ENCODE measurements at regions not wholly inside any gene's neighbourhood (a gene's known extent, or its start where the extent isn't known, plus 50 kb on each side); places are given as distances from the start of the nearest gene placed in this dataset.

DNA sequence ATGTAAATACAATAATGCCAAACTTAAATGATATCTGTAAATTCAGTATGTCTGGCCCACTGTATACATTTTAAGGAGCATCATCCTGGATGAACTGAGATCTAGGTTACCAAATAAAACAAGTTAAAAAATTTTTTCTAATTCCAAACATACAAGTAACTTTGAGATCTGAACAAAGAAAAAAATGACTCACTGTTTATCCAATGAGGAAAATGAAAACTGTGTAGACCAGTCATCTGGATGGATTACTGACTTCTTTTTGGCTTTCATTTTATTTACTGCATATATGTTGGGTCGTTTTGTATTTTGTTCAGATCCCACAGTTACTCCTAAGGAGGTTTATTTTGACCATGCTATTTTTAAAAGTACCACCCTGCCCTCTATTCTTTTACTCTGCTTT is 189.8 kb downstream of the RBM43 start:
- DNase-seq: no peak

DNA sequence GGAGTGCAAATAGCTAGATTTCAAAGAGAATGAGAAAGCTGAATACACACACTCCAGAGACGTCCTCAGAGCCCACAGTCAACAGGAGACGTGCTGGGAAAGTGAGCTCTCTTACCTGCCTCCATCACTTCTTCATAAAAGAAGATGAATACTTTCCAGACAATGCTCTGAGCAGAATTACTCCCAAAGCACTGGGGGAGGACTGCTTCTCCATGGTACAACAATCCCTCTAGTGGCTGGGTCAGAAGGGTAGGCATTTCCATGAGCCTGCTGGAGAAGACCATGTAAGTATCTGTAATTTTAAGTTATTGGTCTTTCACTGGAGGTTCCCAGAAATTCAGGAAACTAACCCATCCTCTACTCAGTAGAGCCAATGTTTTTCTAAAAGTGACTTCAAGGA is 190.3 kb downstream of the RBM43 start:
- no peak for DNase-seq

DNA sequence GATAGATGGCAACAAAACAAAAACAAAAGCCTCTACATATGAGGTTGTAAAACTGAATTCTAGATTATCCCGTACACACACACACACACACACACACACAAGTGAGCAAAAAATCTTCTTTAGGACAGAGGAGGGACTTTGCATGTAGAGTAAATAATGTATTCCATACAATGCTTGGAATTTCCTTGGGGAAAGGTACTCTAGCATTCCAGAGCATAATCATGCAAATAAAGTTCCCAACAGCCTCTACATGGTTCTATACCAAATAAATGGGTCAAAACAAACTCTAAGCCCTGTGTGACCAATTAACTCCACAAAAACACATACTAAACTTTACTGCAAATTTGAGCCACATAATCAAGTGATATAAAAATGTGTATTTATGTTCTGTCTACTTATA is 191.4 kb downstream of the RBM43 start:
- no peak for DNase-seq

DNA sequence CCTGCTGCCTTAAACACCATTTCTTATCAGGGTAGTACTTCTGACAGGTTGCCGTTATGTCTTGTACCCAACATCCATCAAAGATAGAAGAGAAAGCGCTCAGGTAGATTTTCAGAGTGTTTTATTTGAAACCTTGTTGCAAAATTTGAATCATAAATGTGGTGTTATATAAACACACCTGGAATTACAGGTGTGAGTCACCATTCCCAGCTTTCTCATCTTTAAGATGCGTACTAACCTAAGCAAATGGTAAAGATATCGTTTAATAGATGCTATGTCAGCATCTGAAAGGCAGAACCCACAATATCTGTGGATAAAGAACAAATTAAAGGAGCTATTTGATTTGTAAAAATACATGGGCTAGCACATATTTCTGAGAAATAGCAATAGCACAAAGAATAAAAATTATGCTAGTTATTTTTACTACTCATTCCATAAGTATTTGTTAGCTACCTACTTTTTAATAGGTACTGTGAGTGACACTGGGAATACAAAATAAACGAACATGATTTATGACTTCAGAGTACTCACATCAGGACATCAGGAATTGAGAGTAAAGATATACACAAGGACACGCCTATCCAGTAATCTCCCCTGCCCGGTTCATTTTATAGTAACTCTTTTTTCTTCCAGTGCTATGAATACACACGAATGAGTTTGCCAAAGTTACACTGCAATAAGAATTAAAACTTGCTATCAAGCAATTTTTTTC is 193.8 kb downstream of the RBM43 start:
- no peak for DNase-seq

DNA sequence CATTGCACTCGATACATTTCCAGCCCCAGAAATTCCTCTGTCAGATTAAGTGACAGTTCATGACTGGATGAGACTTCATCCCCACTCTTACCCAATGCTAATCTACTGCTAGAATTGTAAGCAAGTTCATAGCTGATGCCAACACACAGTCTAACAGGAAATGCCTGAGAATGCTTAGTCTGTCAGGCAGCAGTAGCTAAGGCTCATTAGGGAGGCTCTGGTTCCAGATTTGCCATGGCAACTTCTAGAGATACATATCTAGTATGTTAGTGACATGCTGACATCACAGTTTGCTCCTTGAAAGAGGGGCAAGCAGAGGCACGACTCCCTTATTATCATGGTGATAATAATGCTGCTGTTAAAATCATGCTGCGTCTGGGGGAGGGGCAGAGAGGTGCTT is 198.4 kb downstream of the RBM43 start:
- no peak for DNase-seq

DNA sequence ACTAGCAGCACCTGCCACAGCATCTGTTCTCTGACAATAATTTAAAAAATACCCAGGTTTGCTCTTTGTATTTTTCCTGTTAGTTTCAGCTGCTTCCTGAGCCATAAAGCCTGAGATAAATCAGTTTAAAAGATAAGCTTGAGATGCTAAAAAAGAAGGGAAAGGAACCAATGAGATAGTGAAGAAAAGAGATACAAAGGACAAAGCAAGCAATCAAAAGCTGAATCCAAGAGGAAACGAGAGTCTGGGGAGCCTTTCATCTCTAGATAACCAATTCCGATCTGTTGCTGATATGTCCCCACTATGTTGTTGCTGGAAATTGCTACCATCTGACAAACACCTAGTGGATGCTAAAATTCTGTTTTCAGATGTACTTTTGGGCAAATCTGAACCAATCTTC is 201.4 kb downstream of the RBM43 start:
- DNase-seq: no peak

DNA sequence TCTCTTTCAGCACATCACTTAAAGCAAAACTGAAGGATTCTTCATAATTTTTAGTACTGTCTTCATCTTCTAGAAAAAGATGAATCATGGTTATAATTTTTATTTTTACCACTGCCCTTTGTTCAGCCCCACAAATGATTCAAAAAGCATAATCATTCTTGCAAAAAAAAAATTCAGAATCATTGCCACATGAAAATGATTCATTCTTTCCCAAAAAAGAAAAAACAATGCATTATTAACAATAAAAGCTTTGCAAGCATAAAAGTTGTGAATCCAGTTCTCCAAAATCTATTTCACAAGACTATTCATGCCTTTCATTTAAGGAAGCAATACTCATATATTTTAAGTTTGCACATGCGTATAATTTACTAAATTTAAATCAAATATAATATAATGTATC is 204.8 kb downstream of the RBM43 start:
- no peak for DNase-seq

DNA sequence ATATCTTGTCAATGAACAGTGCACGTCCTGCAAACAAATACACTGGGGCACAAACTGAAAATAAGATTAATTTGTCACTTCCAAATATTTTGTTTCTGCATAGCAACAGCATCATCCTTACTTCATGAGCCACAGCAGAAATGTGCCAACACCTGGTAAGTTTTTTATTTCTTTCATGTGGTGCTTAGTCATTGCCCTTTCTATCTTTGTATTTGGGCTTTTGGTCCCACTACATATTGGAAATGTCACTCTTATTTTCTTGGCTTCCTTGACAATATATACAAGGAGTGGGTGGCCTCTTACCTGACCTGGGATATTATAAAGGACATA is 208.0 kb downstream of the RBM43 start:
- no peak for DNase-seq

DNA sequence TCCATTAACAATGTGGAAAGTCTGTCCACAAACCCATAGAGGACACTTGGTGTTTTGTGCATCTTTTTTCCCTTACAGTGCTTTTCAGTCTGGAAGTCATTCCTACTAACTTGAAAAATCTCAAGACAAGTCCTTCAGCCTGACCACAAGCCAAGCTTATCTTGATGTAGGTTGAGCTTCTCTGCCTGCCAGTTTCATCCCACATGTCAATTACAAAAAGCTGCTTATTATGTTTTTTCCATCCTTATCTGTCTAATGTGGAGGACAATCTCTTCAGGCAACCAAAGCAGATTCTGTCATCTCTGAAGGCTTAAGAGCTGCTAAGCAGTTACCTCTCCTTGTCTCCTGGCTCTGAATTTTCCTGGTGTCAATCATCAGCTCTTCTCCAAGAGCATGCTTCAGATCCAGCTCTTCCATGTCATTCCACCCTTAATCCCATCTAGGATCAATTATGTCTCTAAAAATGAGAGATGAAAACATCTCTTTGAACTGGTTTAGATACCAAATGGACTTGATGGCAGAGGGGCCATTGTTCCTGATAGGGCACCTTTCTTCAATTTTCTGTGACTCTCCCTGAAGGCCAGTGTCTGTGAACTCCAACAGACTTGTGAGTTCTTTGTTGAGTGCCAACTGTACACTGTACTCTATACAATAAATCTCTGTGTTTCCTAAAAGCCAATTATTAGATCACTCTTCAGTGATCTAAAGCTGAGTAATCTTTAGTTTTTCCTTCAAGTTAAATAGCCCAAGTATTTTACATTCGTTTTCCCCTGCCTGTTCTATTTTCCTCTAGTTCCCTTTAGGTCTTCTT is 208.6 kb downstream of the RBM43 start:
- DNase-seq: no peak

DNA sequence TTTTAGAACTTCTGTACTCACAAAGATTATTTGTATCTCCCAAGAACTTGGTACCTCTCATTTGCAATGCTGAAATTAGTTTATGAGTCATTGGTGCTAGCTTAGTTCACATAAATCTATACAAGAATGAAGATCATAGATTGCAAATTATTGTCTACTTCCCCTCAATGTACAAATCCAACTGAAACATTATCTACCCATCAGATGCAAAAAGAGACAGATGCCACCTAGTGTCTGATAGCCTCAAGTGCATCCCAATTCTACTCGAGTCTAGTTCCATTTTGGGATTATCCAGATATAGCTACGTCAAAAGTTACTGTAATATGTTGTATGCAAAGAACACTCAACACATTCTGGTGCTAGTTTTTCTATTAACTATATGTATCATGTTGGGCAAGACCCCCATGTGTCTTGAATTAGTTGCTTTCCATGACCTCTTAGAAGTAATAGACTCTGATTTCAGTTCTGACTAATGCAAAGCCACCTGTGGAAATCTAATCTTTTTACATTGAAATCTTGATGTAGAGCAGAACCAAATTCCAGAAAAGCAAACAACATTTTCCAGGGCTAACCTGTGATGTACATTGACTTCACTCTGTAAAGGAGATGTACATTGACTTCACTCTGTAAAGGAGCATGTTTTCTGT is 210.0 kb downstream of the RBM43 start:
- no peak for DNase-seq

DNA sequence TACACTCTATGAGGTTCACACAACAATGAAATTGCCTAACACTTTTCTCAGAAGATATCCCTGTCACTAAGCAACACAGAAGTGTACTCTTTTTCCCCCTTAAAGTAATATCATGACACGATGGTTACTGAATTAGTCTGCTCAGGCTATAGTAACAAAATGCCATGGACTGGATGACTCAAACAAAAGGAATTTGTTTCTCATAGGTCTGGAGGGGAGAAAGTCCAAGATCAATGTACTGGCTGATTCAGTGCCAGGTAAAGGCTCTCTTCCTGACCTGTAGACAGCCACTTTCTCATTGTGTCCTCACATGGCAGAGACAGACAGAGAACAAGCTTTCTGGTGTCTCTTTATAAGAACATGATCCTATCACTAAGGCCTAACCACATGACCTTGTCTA is 211.9 kb downstream of the RBM43 start:
- DNase-seq: no peak

DNA sequence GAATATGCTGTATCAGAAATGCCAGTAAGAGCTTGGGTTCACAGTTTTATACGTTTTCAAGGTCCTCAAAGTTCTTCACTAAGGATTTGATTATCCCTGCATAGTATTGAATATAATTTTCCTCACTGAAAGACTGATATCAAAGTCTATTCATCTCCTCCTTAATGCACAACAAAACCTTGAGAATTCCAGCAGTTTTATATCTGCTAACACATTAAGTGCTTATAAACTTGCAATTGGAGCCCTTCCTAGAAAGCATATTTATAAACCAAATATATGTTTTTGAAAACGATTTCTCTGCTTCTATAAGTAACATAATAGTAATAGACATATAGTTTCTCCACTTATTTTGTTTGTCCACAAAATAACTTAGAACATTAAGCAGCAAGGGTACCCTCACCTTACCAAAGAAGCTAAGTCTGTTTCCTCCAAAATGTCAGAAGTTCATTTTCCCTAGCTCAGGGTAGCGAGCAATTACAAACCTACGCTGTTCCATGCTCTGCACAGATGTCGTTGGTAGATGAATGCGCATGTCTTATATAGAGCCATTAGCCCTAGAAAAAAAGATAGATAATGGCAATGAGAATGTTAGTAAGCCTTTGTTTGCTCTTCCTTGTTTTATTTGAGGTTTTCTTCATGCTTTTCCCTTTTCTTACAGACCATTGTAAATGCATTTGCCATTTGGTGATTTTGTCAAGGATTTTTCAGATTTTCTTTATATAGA is 213.2 kb downstream of the RBM43 start:
- no peak for DNase-seq

DNA sequence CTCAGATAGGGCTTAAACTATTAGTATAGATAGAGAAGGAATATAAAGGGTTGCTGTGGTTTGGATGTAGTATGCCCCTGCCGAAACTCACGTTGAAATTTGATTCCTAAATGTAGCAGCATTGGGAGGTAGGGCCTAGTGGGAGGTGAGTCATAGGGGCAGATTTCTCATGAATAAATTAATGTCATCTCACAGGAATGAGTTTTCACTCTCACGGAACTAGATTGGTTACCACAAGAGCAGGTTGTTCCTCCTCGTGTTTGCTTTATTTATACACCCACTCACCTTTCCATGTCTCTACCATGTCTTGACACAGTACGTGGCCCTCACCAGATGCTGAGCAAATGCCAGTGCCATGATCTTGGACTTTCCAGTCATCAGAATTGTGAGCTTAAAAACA is 218.2 kb downstream of the RBM43 start:
- DNase-seq: no peak

DNA sequence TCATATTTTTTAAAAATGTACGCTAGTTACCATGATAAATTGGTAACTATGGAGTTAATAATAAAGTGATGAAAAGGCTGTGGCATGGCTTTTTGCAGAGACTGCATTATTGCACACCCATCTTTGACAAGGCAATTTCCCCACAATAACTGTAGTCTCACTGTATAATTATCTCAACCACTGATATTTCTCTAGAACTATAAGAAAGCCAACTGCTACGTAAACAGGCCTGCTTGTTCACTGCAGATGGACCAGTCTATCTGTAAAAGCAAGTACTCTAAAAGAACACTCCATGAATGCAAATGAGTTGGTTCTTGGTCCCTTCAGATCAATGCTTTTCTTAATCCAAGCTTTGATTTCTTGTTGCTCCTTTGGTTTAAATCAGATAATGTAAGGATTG is 218.7 kb downstream of the RBM43 start:
- no peak for DNase-seq

DNA sequence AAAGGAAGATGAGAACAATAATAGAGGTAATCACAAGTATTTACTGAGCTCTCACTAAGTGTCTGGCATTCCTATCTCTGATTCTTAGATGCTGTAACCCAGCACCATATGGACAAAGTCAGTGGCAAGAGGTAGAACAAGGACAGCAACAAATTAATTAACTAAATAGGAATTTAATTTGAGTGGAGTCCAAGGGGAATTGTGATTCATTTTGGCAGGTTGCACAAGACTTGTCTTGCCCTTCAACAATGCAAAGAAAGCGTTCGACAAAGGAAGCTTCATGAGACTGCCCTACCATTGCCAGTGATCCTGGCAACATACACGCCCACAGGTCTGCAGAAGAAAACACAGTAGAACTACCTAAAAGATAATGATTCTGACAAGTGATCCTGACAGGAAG is 221.6 kb downstream of the RBM43 start:
- DNase-seq: no peak

DNA sequence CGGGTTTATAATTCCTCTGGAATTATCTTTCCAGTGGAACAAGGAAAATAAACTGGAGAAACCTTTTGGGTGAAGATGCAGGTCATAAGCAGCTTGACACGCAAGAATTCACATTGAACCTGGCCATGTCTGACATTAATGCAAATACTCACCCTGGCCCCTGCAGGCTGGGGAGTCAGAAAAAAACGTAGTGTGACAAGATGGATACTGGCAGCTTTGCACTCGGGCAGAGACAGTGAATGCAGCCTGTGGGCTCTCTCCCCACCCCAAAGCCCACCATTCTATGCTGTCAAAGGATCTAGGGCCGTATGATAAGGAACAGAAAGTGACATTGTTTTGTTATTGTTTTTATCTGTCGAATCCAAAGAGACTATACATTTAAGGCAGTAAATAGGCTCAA is 223.1 kb downstream of the RBM43 start:
- no peak for DNase-seq

DNA sequence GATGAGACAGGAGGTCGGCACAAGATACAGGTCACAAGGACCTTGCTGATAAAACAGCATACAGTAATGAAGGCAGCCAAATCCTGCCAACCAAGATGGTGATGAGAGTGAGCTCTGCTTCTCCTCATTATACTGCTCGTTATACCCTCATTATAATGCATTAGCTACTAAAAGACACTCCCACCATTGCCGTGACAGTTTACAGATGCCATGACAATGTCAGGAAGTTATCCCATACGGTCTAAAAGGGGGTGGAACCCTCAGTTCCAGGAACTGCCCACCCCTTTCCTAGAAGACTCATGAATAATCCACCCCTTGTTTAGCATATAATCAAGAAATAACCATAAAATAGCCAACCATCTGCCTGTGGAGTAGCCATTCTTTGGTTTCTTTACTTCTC is 224.2 kb downstream of the RBM43 start:
- DNase-seq: no peak

DNA sequence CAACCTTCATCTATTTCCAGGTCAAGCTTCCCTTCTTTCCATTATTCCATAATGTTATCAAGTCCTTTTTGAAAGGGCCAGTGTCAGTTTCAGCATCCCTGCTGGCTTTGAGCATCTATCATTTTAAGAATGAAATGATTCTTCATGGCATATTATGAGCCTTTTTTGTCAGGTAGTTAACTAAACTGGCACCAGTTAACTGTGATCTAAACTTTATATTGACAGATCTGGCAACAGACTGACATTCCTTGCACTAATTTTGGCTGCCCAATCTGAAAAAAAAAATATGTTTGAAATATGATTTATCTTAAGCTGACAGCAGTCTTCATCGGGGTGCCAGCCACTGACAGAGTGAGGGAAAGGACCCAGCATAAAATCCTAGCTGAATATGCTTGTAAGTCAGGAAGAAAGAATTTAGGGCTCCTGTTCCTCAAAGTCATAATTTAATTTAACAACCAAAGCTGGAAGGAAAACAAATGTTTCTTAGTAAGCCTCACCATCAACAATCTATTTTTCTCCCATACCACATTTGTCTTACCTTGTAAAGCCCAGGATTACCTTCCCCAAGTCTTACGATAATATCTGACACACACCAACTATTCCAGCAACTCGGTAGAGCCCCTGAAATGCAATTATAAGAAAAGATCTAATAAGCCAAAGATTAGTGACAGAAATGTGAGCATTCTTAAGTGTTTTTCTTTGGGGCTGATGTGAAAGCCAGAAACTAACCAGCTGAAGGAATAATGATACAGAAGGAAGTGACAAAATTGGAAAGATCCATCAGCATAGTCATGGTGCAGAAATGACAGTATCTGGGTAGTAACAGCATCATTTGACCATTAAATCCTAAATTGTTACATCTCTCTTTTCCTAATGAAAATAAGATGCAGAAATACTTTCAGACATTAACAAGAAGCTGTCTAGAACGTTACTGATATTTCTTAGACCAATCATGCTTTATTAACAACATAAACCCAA is 228.1 kb downstream of the RBM43 start:
- DNase-seq: no peak

DNA sequence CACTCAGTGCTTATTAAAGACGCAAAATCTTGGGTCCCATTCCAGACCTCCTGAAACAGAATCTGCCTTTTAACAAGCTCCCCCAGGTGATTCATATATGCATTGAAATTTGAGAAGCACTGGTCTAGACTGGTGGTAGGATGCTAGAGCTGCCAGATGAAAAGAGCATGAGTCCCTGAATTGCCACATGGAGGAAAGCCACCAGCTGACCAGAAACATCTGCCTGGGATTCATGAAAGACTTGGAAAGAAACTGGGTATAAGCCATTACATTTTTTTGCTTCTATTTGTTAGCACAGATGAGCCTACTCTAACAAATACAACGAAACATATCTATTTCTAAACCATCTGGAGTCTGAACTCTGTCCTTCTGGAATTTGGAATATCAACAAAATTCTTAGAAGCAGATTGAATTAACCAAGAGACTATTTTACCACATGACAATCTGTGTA is 228.9 kb downstream of the RBM43 start:
- no peak for DNase-seq

DNA sequence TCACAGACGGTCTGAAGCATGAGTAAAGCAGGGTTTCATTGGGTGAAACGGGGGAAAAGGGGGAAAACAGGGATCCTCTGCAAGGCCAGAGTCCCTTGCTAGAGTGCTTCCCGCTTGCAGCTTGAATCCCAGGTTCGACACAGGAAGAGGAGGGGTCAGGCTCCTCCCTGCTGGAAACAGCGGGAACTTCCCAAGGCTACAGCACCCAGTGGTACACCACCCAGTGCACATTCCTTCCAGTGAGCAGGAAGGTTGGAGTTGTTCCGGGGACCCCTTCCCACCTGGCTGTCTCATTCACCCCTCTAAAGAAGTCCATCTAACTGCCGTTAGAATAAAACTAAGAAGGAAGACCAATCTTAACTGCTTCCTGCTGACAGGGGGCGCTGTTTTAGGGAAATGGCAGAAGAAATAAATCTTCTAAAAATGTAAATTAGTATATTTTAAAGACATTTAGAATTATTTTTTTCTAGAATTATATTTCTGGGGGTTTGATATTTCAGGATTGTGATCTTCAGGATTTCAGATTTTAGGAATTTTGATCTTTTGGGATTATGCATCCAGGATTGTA is 230.9 kb downstream of the RBM43 start:
- DNase-seq: no peak

DNA sequence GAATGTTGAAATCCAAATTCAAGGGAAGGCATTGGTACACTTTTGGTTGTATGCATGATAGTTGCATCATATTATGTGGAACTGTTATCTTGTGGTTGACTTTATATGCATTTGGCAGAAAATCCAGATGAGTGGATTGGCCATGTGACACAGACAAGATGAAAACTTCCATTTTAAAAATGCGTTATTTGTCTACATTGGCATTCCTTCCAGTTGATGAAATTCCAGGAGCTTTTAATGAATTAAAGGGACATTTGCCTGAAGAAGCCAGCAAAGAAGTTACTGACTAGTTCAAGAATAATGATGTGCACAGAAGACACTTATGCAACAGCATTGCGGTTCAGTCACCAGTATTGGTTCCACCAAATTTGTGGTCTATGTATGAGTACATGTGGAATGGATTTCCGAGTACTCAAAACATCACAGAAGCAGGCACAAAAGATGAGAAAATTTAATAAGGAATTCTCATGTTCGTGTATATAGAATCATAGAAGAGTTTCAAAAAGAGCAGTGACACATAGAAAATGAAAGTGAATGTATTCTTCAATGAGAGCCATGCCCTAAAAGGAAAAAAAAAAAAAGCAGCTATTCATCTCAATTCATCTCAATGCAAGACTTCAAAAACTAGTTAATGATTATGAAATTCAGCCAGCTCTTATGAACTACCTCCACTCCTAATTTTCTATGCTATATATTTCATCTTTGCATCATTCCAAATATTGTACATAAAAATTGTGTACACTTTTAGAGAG is 232.1 kb downstream of the RBM43 start:
- DNase-seq: no peak
